ENCODE measurements at regions not wholly inside any gene's neighbourhood (a gene's known extent, or its start where the extent isn't known, plus 50 kb on each side); places are given as distances from the start of the nearest gene placed in this dataset.

GRCh38 chr4:169807934-169808509 is 50.3 kb upstream of the HPF1 start:
- DNase-seq = no peak
